ENCODE measurements at regions not wholly inside any gene's neighbourhood (a gene's known extent, or its start where the extent isn't known, plus 50 kb on each side); places are given as distances from the start of the nearest gene placed in this dataset.

DNA sequence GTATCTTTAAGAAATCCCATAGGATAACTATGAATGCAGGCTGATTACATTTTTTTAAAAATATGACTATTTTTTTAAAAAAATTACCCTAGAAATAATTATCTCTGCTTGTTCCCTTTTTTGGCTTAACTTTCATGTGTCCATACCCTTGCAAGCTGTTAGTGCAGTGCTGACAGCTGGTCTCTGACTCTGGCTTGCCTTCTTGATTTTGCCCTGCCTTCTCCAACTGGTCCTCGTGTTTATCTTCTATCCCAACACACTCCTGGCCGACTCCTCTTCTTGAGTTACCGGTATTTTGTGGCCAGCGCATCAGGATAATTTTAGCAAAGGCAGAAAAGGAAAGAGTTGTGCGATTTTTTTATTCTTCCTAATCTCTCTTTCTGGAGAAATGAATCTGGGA, 111.7 kb upstream of the STARD3NL start:
- TF ChIP-seq, protein P1, sequence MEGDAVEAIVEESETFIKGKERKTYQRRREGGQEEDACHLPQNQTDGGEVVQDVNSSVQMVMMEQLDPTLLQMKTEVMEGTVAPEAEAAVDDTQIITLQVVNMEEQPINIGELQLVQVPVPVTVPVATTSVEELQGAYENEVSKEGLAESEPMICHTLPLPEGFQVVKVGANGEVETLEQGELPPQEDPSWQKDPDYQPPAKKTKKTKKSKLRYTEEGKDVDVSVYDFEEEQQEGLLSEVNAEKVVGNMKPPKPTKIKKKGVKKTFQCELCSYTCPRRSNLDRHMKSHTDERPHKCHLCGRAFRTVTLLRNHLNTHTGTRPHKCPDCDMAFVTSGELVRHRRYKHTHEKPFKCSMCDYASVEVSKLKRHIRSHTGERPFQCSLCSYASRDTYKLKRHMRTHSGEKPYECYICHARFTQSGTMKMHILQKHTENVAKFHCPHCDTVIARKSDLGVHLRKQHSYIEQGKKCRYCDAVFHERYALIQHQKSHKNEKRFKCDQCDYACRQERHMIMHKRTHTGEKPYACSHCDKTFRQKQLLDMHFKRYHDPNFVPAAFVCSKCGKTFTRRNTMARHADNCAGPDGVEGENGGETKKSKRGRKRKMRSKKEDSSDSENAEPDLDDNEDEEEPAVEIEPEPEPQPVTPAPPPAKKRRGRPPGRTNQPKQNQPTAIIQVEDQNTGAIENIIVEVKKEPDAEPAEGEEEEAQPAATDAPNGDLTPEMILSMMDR (IDR thresholded peaks at IDR 0.05; ENCODE audit: low read depth, low read length, poor library complexity, severe bottlenecking): no peak
- no peak for TF ChIP-seq EZH2phosphoT487 (IDR thresholded peaks at IDR 0.05; ENCODE audit: borderline replicate concordance, low read length)

Data from DOHH2 (cell line).